ENCODE measurements at regions not wholly inside any gene's neighbourhood (a gene's known extent, or its start where the extent isn't known, plus 50 kb on each side); places are given as distances from the start of the nearest gene placed in this dataset.

DNA sequence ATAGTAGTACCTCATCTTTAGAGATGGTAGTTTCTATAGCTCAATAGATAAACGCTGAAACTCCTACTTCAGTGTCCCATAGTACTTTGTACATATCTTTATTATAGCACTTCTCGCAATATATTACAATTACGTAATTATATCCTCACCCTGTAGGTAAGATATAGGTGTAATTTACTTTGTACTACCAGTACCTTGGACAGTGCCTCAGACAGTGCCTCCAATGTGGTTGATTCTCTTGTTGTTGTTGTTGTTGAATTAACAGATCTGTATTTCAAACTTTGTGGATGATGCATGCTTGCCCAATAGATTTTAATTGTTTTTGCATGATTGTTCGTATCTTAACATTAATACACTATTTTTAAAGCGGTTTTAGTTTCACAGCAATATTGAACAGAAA lies 188.6 kb downstream of the ARL6IP6 start:
- no peak overlapping the region for H3K4me3 ChIP-seq (replicated peaks in 1 of 4; ENCODE audit: control extremely low read depth in 1 of 4, insufficient read depth in 1 of 4, low read depth in 3 of 4, low read length in 4 of 4)
- TF ChIP-seq, protein P1, sequence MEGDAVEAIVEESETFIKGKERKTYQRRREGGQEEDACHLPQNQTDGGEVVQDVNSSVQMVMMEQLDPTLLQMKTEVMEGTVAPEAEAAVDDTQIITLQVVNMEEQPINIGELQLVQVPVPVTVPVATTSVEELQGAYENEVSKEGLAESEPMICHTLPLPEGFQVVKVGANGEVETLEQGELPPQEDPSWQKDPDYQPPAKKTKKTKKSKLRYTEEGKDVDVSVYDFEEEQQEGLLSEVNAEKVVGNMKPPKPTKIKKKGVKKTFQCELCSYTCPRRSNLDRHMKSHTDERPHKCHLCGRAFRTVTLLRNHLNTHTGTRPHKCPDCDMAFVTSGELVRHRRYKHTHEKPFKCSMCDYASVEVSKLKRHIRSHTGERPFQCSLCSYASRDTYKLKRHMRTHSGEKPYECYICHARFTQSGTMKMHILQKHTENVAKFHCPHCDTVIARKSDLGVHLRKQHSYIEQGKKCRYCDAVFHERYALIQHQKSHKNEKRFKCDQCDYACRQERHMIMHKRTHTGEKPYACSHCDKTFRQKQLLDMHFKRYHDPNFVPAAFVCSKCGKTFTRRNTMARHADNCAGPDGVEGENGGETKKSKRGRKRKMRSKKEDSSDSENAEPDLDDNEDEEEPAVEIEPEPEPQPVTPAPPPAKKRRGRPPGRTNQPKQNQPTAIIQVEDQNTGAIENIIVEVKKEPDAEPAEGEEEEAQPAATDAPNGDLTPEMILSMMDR (conservative IDR thresholded peaks at IDR 0.05 in 1 of 2, IDR thresholded peaks at IDR 0.05 in 1 of 2; ENCODE audit: low read depth in 1 of 2, low read length in 2 of 2): no peak
- no peak for TF ChIP-seq EZH2 (IDR thresholded peaks at IDR 0.05; ENCODE audit: low read length, missing control alignments)
- no peaks in the 10 kb centered on the region for H3K27me3 ChIP-seq (ENCODE audit: control insufficient read depth, insufficient read depth, low read length)
- H4K20me1 ChIP-seq (ENCODE audit: control insufficient read depth, extremely low read depth, insufficient read depth, low read length): no peaks in the 10 kb centered on the region
- H3K4me1 ChIP-seq (ENCODE audit: control insufficient read depth, extremely low read depth, insufficient read depth, low read length): no peaks in the 10 kb centered on the region
- H2AFZ ChIP-seq (ENCODE audit: low read length): no peak overlapping the region
- no peaks in the 10 kb centered on the region for H3K36me3 ChIP-seq (ENCODE audit: control insufficient read depth, insufficient read depth, low read length)
- no peaks in the 10 kb centered on the region for H3K9me3 ChIP-seq (ENCODE audit: control insufficient read depth, insufficient read depth, low read depth, low read length)
- H3K27ac ChIP-seq (ENCODE audit: insufficient read depth, low read length): no peak overlapping the region
- no peak for DNase-seq (ENCODE audit: low read depth in 2 of 2)
- H3K9ac ChIP-seq (ENCODE audit: insufficient read depth, low read length): no peak overlapping the region
- no peaks in the 10 kb centered on the region for H3K79me2 ChIP-seq (ENCODE audit: control insufficient read depth, insufficient read depth, low read length)
- no peak overlapping the region for H3K4me2 ChIP-seq (ENCODE audit: extremely low read depth, insufficient read depth, low read length)

DNA sequence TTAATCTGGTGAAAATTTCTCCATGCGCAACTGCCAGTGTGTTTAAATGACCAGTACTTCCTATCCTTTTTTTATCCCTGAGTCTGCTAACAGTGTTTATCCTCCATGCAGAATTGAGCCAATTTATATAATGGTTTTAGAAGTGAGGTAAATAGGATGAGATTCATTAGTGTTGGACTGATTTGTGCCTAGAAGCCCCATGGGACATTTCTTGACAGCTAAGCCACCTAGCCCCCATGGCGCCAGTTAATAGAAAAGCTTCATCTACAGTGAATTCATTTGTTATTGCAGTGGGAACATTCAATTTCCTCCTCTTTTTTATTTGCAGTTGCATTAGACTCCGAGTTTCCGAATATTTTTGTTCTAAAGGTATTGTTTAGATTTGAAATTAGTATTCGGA lies 175.6 kb downstream of the ARL6IP6 start:
- H3K36me3 ChIP-seq (ENCODE audit: control insufficient read depth, insufficient read depth, low read length): no peaks in the 10 kb centered on the region
- no peak overlapping the region for H3K9ac ChIP-seq (ENCODE audit: insufficient read depth, low read length)
- H3K27me3 ChIP-seq (ENCODE audit: control insufficient read depth, insufficient read depth, low read length): no peaks in the 10 kb centered on the region
- H3K9me3 ChIP-seq (ENCODE audit: control insufficient read depth, insufficient read depth, low read depth, low read length): no peaks in the 10 kb centered on the region
- no peak overlapping the region for H3K4me2 ChIP-seq (ENCODE audit: extremely low read depth, insufficient read depth, low read length)
- no peaks in the 10 kb centered on the region for H3K79me2 ChIP-seq (ENCODE audit: control insufficient read depth, insufficient read depth, low read length)
- DNase-seq (ENCODE audit: low read depth in 2 of 2): no peak
- H2AFZ ChIP-seq (ENCODE audit: low read length): no peak overlapping the region
- TF ChIP-seq, protein P1 (conservative IDR thresholded peaks at IDR 0.05 in 1 of 2, IDR thresholded peaks at IDR 0.05 in 1 of 2; ENCODE audit: low read depth in 1 of 2, low read length in 2 of 2): no peak
- TF ChIP-seq EZH2 (IDR thresholded peaks at IDR 0.05; ENCODE audit: low read length, missing control alignments): no peak
- H3K4me3 ChIP-seq (replicated peaks in 1 of 4; ENCODE audit: control extremely low read depth in 1 of 4, insufficient read depth in 1 of 4, low read depth in 3 of 4, low read length in 4 of 4): no peak overlapping the region
- H4K20me1 ChIP-seq (ENCODE audit: control insufficient read depth, extremely low read depth, insufficient read depth, low read length): no peaks in the 10 kb centered on the region
- H3K27ac ChIP-seq (ENCODE audit: insufficient read depth, low read length): no peak overlapping the region
- no peaks in the 10 kb centered on the region for H3K4me1 ChIP-seq (ENCODE audit: control insufficient read depth, extremely low read depth, insufficient read depth, low read length)

- Histone ChIP-seq H3K27me3 (ENCODE audit: control insufficient read depth, insufficient read depth, low read length) (no peaks in the 10 kb centered on the region), H3K36me3 (ENCODE audit: control insufficient read depth, insufficient read depth, low read length) (no peaks in the 10 kb centered on the region), H3K4me3 (replicated peaks in 1 of 4; ENCODE audit: control extremely low read depth in 1 of 4, insufficient read depth in 1 of 4, low read depth in 3 of 4, low read length in 4 of 4) (no peak overlapping the region), H3K4me1 (ENCODE audit: control insufficient read depth, extremely low read depth, insufficient read depth, low read length) (no peaks in the 10 kb centered on the region), H3K9ac (ENCODE audit: insufficient read depth, low read length) (no peak overlapping the region), H3K9me3 (ENCODE audit: control insufficient read depth, insufficient read depth, low read depth, low read length) (no peaks in the 10 kb centered on the region), H3K27ac (ENCODE audit: insufficient read depth, low read length) (no peak overlapping the region), H3K79me2 (ENCODE audit: control insufficient read depth, insufficient read depth, low read length) (no peaks in the 10 kb centered on the region), H4K20me1 (ENCODE audit: control insufficient read depth, extremely low read depth, insufficient read depth, low read length) (no peaks in the 10 kb centered on the region), H3K4me2 (ENCODE audit: extremely low read depth, insufficient read depth, low read length) (no peak overlapping the region), H2AFZ (ENCODE audit: low read length) (no peak overlapping the region)
- TF ChIP-seq, protein P1 (conservative IDR thresholded peaks at IDR 0.05 in 1 of 2, IDR thresholded peaks at IDR 0.05 in 1 of 2; ENCODE audit: low read depth in 1 of 2, low read length in 2 of 2): no peak
- no peak for DNase-seq (ENCODE audit: low read depth in 2 of 2)
Observed at GRCh38 chr2:152890736-152891135, 172.3 kb downstream of the ARL6IP6 start.

Data from fibroblast of lung (primary cell).